ENCODE measurements at regions not wholly inside any gene's neighbourhood (a gene's known extent, or its start where the extent isn't known, plus 50 kb on each side); places are given as distances from the start of the nearest gene placed in this dataset.

DNA sequence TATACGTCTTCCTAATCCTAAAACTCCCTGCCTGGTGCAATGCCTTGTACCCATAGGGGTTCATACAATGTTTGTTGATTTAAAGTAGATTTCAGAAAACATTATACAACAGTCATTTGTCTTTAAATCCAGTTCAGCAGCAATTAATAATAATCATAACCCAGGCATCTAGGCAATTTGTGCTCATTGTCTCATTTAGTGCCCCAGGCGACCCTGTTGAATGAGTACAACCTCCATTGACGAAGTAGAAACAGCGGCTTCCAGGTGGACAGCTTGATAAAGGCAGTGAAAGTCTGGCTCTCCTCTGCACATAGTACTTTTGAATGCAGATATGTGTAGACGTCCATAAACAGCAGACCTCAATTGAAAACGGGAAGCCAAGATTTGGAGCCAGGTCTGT, 82.9 kb upstream of the CPM start:
- TF ChIP-seq, protein P1, sequence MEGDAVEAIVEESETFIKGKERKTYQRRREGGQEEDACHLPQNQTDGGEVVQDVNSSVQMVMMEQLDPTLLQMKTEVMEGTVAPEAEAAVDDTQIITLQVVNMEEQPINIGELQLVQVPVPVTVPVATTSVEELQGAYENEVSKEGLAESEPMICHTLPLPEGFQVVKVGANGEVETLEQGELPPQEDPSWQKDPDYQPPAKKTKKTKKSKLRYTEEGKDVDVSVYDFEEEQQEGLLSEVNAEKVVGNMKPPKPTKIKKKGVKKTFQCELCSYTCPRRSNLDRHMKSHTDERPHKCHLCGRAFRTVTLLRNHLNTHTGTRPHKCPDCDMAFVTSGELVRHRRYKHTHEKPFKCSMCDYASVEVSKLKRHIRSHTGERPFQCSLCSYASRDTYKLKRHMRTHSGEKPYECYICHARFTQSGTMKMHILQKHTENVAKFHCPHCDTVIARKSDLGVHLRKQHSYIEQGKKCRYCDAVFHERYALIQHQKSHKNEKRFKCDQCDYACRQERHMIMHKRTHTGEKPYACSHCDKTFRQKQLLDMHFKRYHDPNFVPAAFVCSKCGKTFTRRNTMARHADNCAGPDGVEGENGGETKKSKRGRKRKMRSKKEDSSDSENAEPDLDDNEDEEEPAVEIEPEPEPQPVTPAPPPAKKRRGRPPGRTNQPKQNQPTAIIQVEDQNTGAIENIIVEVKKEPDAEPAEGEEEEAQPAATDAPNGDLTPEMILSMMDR (IDR thresholded peaks at IDR 0.05) = no peak
- TF ChIP-seq TCF7L2 (IDR thresholded peaks at IDR 0.05; ENCODE audit: low read depth, low read length) (no peak), POLR2AphosphoS5 (IDR thresholded peaks at IDR 0.05; ENCODE audit: low read depth, low read length) (no peak)

Data from Panc1 (cell line).